AG09319 (cell line): ENCODE measurements at regions not wholly inside any gene's neighbourhood (a gene's known extent, or its start where the extent isn't known, plus 50 kb on each side); places are given as distances from the start of the nearest gene placed in this dataset.

Experiments
- DNase-seq: peaks from one replicate; pipeline ENCODE4 v3.0.0-alpha.2; 2010; ENCODE audit warnings: low read depth; ENCODE audit errors: extremely low read depth
- CTCF ChIP-seq: IDR thresholded peaks from 2 replicates; pipeline ENCODE4 v1.5.1; 2011; ENCODE audit warnings: low read depth, mild to moderate bottlenecking, inconsistent platforms, low read length, moderate library complexity

DNA sequence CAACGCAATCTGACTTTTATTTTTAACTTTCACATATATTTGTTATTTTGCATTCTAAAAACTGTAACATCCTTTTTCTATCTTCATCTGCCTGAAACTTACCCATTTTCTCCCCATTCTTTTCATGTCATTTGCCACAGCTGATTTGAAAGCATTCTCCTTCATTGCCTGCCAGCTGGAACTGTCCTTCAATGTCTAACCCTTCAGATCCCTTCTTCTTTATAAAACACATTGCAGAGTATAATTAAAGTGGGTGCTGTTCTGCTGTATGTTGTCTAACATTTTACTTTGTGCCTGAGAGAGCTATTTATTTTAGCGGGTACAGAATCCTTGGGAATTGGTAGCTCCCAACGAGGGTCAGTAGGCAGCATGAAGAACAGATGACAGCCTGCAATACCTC, 827.4 kb downstream of the IGSF11 start:
- no peak for DNase-seq
- no peak for TF ChIP-seq CTCF

GRCh38 chr3:118208642-118209041, 826.0 kb downstream of the IGSF11 start:
- no peak for TF ChIP-seq CTCF
- DNase-seq: no peak

GRCh38 chr3:118213892-118214291, 820.8 kb downstream of the IGSF11 start:
- TF ChIP-seq CTCF: no peak
- no peak for DNase-seq

- TF ChIP-seq CTCF: no peak
- DNase-seq: no peak
Observed at GRCh38 chr3:118226206-118226605, 808.4 kb downstream of the IGSF11 start.

- no peak for DNase-seq
- TF ChIP-seq CTCF: no peak
Observed at GRCh38 chr3:118227191-118227590, 807.5 kb downstream of the IGSF11 start.

GRCh38 chr3:118228151-118228550, 806.5 kb downstream of the IGSF11 start:
- no peak for DNase-seq
- TF ChIP-seq CTCF: no peak

GRCh38 chr3:118229196-118229595, 805.5 kb downstream of the IGSF11 start:
- DNase-seq: no peak
- TF ChIP-seq CTCF: no peak
